Activated naive CD8-positive, alpha-beta T cell treated with anti-CD3 and anti-CD28 coated beads, Interleukin-2, amount 50 U/mL, for 24 hours (primary cell): ENCODE measurements at regions not wholly inside any gene's neighbourhood (a gene's known extent, or its start where the extent isn't known, plus 50 kb on each side); places are given as distances from the start of the nearest gene placed in this dataset.
A peak's percentile ranks its signal among the peaks of the same experiment; 100 is the strongest.
"Not testable (repeated sequence)": the region's sequence is repeated elsewhere in the genome, so short reads cannot be mapped to it uniquely, and the experiment has no call there.

Experiments used
- ATAC-seq: fragments of 150-1000 bp; cut with Tn5 transposase; one replicate; pipeline ENCODE4 v1.10.0; 2021
- DNase-seq: peaks from one replicate; pipeline ENCODE4 v3.0.0; 2021
- H3K27ac Mint-ChIP-seq: one replicate; pipeline ENCODE4 v1.8.0; 2021; ENCODE audit warnings: mild to moderate bottlenecking, mixed read lengths
- H3K27me3 Mint-ChIP-seq: one replicate; pipeline ENCODE4 v1.8.0; 2021; ENCODE audit warnings: mixed read lengths
- H3K36me3 Mint-ChIP-seq: one replicate; pipeline ENCODE4 v1.8.0; 2021; ENCODE audit warnings: low read depth, mixed read lengths
- H3K4me1 Mint-ChIP-seq: one replicate; pipeline ENCODE4 v1.8.0; 2021; ENCODE audit warnings: mixed read lengths
- H3K4me3 Mint-ChIP-seq: one replicate; pipeline ENCODE4 v1.8.0; 2021; ENCODE audit warnings: mild to moderate bottlenecking, moderate library complexity, mixed read lengths
- H3K9me3 Mint-ChIP-seq: one replicate; pipeline ENCODE4 v1.8.0; 2021; ENCODE audit warnings: mixed read lengths

DNA sequence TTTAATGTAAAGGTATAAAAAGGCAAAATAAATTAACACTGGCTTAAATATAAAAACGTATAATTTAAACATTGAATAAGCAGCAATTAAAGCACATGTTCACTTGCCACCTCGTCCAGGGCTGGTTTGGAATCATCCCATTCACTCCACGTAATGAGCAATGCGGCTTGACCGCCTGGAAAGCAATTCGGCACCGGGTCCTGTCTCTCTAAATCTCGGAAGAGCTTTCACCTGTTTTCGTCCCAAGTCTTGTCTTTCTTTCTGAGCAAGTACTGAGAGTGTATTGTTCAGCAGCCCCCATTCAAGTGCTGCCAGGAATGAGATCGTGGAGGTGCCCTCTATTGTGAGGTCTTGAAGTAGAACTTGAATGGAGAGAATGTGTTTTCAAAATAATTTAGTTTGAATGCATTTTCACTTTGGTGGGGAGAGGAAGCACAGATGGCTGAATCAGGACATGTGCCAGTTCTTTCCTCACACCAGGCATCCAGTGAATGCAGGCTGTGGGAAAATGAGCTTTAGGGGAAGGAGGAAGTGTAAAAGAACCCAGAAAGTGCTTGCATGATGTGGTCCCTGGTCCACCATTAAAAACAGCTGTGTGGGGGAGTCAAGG, 515.2 kb downstream of the REEP3 start:
- DNase-seq (no peak), ATAC-seq (no peak)
- no peak overlapping the region for H3K4me3 Mint-ChIP-seq
- no peaks in the 10 kb centered on the region for H3K36me3 Mint-ChIP-seq
- no peak overlapping the region for H3K27ac Mint-ChIP-seq
- H3K27me3 Mint-ChIP-seq: peaks cover 1% of the 10 kb centered on the region
- no peaks in the 10 kb centered on the region for H3K9me3 Mint-ChIP-seq
- H3K4me1 Mint-ChIP-seq: peaks cover 5% of the 10 kb centered on the region

DNA sequence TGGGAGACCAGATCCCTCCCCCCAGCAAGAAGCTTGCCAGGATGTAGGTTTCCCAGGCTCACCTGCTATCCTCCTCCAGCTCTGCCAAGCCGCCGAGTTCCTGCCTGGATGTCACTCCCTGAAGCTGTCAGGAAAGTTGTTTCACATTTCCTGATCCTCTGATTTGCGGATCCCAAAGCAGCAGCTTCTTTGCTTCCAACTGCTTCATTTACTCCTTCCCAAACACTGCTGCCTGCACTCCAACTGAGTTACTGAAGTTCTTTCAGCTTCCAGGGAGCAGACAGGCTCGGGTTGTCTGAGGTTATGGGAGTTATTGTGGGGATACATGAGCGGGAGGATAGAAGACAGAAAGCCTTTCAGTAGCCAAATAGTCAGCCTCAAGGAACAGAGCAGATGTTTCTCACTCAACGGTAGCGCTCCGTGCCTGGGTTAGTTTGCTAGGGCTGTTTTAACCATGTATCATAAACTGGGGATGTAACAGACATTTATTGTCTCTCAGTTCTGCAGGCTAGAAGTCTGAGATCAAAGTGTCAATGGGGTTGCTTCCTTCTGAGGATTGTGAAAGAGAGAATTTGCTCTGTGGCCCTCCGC, 516.0 kb downstream of the REEP3 start:
- H3K9me3 Mint-ChIP-seq: no peaks in the 10 kb centered on the region
- ATAC-seq: no peak
- H3K4me3 Mint-ChIP-seq: no peak overlapping the region
- peaks cover 1% of the 10 kb centered on the region for H3K27me3 Mint-ChIP-seq
- H3K36me3 Mint-ChIP-seq: no peaks in the 10 kb centered on the region
- DNase-seq: no peak
- H3K4me1 Mint-ChIP-seq: peaks cover 5% of the 10 kb centered on the region
- H3K27ac Mint-ChIP-seq: no peak overlapping the region

DNA sequence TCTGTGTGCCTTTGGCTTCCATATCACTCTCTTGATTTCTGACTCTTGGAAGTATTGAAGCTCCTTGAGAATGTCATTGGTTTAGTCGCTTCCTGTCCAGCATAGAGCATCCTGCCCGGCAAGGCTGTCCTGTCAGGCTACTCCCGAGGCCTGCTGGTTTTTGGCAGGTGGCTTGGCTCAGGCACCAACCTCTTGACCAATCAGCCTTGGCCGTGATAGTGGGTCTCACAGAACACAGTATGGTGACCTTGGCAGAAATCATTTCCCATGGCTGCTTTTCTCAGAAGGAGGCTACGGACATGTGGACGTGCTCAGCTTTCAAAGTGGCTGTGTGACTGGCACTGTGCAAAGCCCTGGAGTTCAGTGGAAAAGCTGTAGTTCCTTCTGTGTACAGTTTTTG, 516.9 kb downstream of the REEP3 start:
- no peak for DNase-seq
- no peaks in the 10 kb centered on the region for H3K9me3 Mint-ChIP-seq
- H3K27me3 Mint-ChIP-seq: peaks cover 1% of the 10 kb centered on the region
- no peak overlapping the region for H3K4me3 Mint-ChIP-seq
- H3K36me3 Mint-ChIP-seq: no peaks in the 10 kb centered on the region
- no peak for ATAC-seq
- no peak overlapping the region for H3K27ac Mint-ChIP-seq
- peaks cover 5% of the 10 kb centered on the region for H3K4me1 Mint-ChIP-seq

DNA sequence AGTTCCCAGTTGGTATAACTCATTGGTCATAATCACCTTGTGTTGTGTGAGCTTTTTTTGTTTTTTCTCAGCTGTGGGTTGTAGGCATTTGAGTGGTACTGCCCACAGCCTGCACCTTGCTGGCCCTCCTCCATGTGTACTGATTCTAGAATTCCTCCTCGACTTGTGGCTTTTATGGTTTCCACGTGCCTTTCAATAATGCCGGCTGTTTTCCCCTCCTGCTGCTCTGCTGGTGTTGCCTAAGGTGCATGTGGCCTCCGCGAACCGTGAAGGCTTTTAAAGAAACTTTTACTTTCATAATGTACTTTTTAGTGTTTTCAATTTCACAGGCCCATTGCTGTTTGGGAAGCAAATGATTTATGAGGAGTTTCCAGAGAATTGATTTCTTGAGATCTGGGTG, 518.0 kb downstream of the REEP3 start:
- ATAC-seq: no peak
- Mint-ChIP-seq H3K4me3 (no peak overlapping the region), H3K9me3 (no peaks in the 10 kb centered on the region), H3K36me3 (no peaks in the 10 kb centered on the region), H3K27ac (no peak overlapping the region), H3K4me1 (peaks cover 5% of the 10 kb centered on the region), H3K27me3 (peaks cover 1% of the 10 kb centered on the region)
- DNase-seq: no peak

DNA sequence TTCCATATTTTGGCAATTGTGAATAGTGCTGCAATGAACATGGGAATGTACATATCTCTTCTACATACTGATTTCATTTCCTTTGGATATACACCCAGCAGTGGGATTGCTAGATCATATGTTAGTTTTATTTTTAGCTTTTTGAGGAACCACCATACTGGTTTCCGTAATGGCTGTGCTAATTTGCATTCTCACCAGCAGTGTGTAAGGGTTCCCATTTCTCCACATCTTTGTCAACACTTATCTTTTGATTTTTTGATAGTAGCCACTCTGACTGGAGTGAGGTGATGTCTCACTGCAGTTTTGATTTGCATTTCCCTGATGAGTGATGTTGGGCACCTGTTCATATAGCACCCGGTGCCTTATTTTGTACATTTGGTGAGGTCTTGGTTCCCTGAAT, 519.6 kb downstream of the REEP3 start:
- Mint-ChIP-seq H3K4me1 (peaks cover 5% of the 10 kb centered on the region), H3K27ac (no peak overlapping the region), H3K36me3 (no peaks in the 10 kb centered on the region), H3K27me3 (peaks cover 1% of the 10 kb centered on the region), H3K9me3 (no peaks in the 10 kb centered on the region), H3K4me3 (no peak overlapping the region)
- ATAC-seq (no peak), DNase-seq (no peak)

DNA sequence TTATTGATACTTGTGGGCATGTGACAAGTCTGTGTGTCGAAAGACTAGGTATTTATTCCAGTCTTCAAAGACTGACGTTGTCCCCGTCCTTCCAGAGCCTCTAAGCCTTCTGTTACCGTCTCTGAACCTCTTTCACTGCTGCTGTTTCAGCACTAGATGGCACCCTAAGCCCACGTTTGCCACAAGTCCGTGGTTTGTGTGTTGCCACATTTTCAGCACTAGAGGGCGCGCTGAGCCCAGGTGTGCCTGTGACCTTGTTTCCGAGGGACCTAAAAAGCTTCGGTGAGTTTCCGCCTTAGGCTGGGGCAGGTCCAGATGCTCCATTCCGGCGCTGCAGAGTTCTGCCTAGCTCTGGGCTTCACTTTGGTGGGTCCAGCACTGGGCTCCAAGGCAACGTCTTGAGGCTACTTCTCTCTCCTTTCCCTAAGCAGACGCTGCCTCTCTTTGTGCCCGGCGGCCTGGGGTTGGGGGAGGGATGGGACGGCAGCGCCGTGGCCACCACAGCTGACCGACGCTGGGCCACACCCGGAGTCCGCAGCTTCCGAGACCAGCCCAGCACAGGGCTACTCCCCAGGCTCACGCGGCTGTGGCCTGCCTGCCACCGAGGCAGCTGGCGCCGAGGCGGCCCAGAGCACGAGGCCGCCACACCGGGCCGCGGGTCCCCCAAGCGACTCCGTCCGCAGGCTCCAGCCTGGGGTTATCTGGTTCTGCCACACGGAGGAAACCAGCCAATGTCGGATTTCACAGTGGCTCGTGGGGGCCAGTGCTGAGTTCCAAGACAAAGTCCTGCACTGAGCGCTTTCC, 520.2 kb downstream of the REEP3 start:
- H3K4me1 Mint-ChIP-seq: peaks cover 5% of the 10 kb centered on the region
- H3K27ac Mint-ChIP-seq: no peak overlapping the region
- H3K27me3 Mint-ChIP-seq: peaks cover 1% of the 10 kb centered on the region
- no peaks in the 10 kb centered on the region for H3K9me3 Mint-ChIP-seq
- H3K4me3 Mint-ChIP-seq: peak overlapping the region; percentile 42
- ATAC-seq (peak; percentile 88), DNase-seq (peak; percentile 74)
- no peaks in the 10 kb centered on the region for H3K36me3 Mint-ChIP-seq

DNA sequence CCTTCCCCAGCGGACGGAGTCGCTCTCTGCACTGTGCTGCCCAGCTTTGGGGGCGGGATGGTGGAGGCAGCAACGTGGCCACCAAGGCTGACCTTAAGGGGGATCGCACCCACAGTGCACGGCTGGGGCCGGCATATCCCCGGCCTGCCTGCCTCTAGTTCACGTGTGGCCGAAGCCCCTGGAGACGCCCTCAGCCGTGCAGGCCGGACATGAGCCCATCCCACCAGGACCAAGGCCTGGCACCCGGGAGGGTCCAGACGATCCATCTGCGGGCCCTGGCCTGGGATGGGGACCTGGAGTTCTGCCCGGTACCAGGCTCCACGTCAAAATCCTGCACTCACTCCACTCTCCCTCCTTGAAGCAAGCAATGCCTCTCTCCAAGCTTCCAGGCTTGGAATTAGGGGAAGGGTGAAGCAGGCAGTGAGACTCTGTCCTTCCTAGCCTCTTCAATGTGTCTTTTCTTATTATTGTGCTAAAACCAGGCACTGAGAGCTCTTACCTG, 520.8 kb downstream of the REEP3 start:
- Mint-ChIP-seq H3K27me3 (peaks cover 1% of the 10 kb centered on the region), H3K9me3 (no peaks in the 10 kb centered on the region), H3K4me3 (no peak overlapping the region), H3K36me3 (no peaks in the 10 kb centered on the region), H3K27ac (no peak overlapping the region), H3K4me1 (peaks cover 5% of the 10 kb centered on the region)
- ATAC-seq (no peak), DNase-seq (no peak)

DNA sequence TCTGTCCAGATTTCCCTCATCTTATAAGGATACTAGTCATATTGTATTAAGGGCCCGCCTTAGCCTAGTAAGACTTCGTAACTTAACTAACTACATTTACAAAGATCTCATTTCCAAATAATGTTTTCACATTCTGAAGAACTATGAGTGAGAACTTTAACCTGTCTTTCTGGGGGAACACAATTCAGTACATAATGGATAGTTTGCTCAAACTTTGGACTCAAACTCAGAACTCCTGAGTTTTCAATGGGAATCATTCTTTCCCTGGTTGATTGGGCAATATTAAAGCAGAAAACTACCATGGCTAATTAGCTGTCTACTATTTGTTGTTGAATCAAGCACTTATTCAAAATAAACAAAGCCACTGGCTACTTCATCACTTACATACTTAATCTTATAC, 522.9 kb downstream of the REEP3 start:
- no peak overlapping the region for H3K27ac Mint-ChIP-seq

GRCh38 chr10:64044957-64045632, 523.9 kb downstream of the REEP3 start:
- not testable (repeated sequence) for H3K4me3 Mint-ChIP-seq, ATAC-seq, H3K4me1 Mint-ChIP-seq, DNase-seq, H3K27me3 Mint-ChIP-seq, H3K36me3 Mint-ChIP-seq, H3K27ac Mint-ChIP-seq, H3K9me3 Mint-ChIP-seq

More for the DNA sequence above, 522.9 kb downstream of the REEP3 start:
- Mint-ChIP-seq H3K4me3 (no peak overlapping the region), H3K36me3 (no peaks in the 10 kb centered on the region), H3K27me3 (no peaks in the 10 kb centered on the region), H3K4me1 (peaks cover 5% of the 10 kb centered on the region), H3K9me3 (no peaks in the 10 kb centered on the region)
- ATAC-seq: no peak
- DNase-seq: no peak

DNA sequence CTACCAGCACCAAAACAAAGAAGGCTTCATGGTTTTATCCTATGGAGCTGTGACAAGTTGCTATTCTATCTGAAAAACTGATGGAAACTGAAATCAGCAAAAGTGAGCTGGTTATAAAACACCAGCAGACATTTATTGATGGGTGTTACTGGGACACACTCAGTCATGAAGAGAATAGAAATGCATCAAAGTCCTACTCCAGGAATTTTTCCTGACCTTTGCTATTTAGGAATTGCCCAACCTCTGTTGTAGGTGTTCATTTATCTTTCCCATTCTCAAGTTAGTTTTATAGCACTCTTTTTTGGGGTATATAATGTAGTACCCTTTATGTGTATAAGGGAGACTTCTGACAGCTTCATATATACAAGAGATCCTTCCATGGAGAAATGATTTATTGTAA, 533.2 kb downstream of the REEP3 start:
- H3K9me3 Mint-ChIP-seq: no peaks in the 10 kb centered on the region
- peaks cover under 1% of the 10 kb centered on the region for H3K27me3 Mint-ChIP-seq

GRCh38 chr10:64059884-64060283, 538.7 kb downstream of the REEP3 start:
- no peaks in the 10 kb centered on the region for H3K36me3 Mint-ChIP-seq
- H3K4me3 Mint-ChIP-seq: no peak overlapping the region
- no peaks in the 10 kb centered on the region for H3K4me1 Mint-ChIP-seq
- peaks cover 6% of the 10 kb centered on the region for H3K27me3 Mint-ChIP-seq
- no peaks in the 10 kb centered on the region for H3K9me3 Mint-ChIP-seq
- no peak overlapping the region for H3K27ac Mint-ChIP-seq
- DNase-seq: no peak
- ATAC-seq: no peak

More for the DNA sequence above, 533.2 kb downstream of the REEP3 start:
- Mint-ChIP-seq H3K27ac (no peak overlapping the region), H3K4me1 (no peaks in the 10 kb centered on the region), H3K4me3 (no peak overlapping the region), H3K36me3 (no peaks in the 10 kb centered on the region)
- DNase-seq: no peak
- no peak for ATAC-seq

DNA sequence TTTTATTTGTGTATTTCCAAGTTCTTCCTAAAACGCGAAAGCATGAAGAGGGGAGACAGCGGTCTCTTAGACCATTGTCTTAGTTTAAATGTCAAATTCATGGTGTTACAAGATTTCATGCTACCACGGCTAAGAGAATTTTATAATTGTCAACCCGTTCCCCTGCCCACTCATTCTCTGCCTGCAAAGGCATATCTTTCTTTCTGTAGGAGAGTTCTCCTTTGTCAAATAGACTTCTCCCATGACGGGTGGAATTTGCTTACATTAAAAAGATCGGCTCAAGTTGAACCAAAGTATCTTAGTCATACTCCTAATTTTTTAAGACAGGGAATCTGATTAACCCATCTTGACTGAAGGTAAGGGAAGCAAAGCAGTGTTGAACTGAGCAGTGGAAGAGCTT, 539.2 kb downstream of the REEP3 start:
- no peaks in the 10 kb centered on the region for H3K9me3 Mint-ChIP-seq
- no peaks in the 10 kb centered on the region for H3K36me3 Mint-ChIP-seq
- H3K27me3 Mint-ChIP-seq: peaks cover 6% of the 10 kb centered on the region
- DNase-seq: no peak
- H3K27ac Mint-ChIP-seq: no peak overlapping the region
- ATAC-seq: no peak
- no peaks in the 10 kb centered on the region for H3K4me1 Mint-ChIP-seq
- no peak overlapping the region for H3K4me3 Mint-ChIP-seq

- Mint-ChIP-seq H3K9me3 (no peaks in the 10 kb centered on the region), H3K27me3 (peaks cover 6% of the 10 kb centered on the region), H3K36me3 (no peaks in the 10 kb centered on the region), H3K27ac (no peak overlapping the region), H3K4me3 (no peak overlapping the region), H3K4me1 (no peaks in the 10 kb centered on the region)
- ATAC-seq (no peak), DNase-seq (no peak)
Observed at GRCh38 chr10:64062793-64063192, 541.6 kb downstream of the REEP3 start.

DNA sequence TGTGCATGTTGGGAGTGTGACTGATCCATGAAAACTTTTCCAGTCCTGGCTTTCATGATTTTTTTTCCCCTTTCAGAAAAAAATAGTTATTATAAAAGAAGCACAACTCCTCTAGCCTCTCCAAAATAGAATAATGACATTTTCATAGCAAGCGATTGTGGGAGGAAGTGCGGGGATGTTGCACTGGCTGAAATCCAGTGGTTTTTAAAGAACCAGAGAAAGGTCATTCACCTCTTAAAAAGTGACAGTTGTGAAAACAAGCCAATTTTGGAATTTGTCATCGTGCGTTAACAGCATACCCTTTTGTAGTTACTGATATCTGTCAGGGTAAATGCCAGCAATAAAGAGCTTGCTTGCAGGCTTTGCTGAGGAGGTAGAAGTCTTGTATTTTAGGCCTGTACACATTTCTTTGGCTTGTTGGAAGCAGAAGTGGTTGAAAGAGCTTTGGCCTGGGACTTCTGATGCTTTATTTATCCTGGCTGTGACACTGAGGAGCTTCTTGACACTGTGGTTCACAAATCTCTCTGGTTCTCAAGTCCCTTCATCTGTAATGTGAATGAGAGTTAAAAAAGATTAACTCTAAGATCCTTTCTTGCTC, 545.9 kb downstream of the REEP3 start:
- Mint-ChIP-seq H3K27me3 (peaks cover 7% of the 10 kb centered on the region), H3K4me1 (no peaks in the 10 kb centered on the region), H3K4me3 (no peak overlapping the region), H3K27ac (no peak overlapping the region), H3K9me3 (no peaks in the 10 kb centered on the region), H3K36me3 (no peaks in the 10 kb centered on the region)
- no peak for ATAC-seq
- no peak for DNase-seq
